ENCODE measurements at regions not wholly inside any gene's neighbourhood (a gene's known extent, or its start where the extent isn't known, plus 50 kb on each side); places are given as distances from the start of the nearest gene placed in this dataset.

- TF ChIP-seq ZNF266 (tag by site-specific recombination; IDR thresholded peaks at IDR 0.05; ENCODE audit: low read depth) = no peak
- TF ChIP-seq WT1 (tag by site-specific recombination; IDR thresholded peaks at IDR 0.05) = no peak
- TF ChIP-seq ZNF394 (tag by site-specific recombination; IDR thresholded peaks at IDR 0.05; ENCODE audit: borderline replicate concordance) = no peak
- TF ChIP-seq ATF2 (tag by site-specific recombination; IDR thresholded peaks at IDR 0.05; ENCODE audit: low read depth) = no peak
Observed at GRCh38 chr10:6640433-6641040, 60.5 kb upstream of the PRKCQ start (continued).

GRCh38 chr10:6637053-6637452 lies 57.0 kb upstream of the PRKCQ start:
- POLR2A ChIA-PET = no interaction called here
- CTCF ChIA-PET = interaction anchor here (0.6 kb wide), 2 partner anchors 61 to 474 kb away, joined by 3 read pairs; no protein-coding TSS in a partner anchor
- no peak overlapping the region for H3K27ac ChIP-seq (ENCODE audit: extremely low read depth, low read depth, low read length)

GRCh38 chr10:6635784-6636183 lies 55.7 kb upstream of the PRKCQ start:
- ChIA-PET CTCF (no interaction called here), POLR2A (no interaction called here)
- no peaks in the 10 kb centered on the region for H3K4me1 ChIP-seq (ENCODE audit: control insufficient read depth, insufficient read depth, low read length)

More at GRCh38 chr10:6637053-6637452, 57.0 kb upstream of the PRKCQ start:
- no peaks in the 10 kb centered on the region for H3K9me3 ChIP-seq (ENCODE audit: control insufficient read depth, insufficient read depth, low read depth, low read length)
- H3K36me3 ChIP-seq (ENCODE audit: control insufficient read depth in 2 of 2, insufficient read depth in 1 of 2, low read length in 2 of 2) = no peaks in the 10 kb centered on the region
- no peak for TF ChIP-seq BCL6B (tag by site-specific recombination; IDR thresholded peaks at IDR 0.05)
- H3K4me3 ChIP-seq (ENCODE audit: low read depth, low read length) = no peak overlapping the region
- no peaks in the 10 kb centered on the region for H3K4me1 ChIP-seq (ENCODE audit: control insufficient read depth, insufficient read depth, low read length)

More at GRCh38 chr10:6635784-6636183, 55.7 kb upstream of the PRKCQ start:
- TF ChIP-seq PRDM10 (tag by site-specific recombination; IDR thresholded peaks at IDR 0.05) (no peak), ZNF704 (tag by site-specific recombination; IDR thresholded peaks at IDR 0.05) (no peak), ZNF624 (tag by site-specific recombination; IDR thresholded peaks at IDR 0.05) (no peak), ZNF175 (tag by site-specific recombination; IDR thresholded peaks at IDR 0.05) (no peak), ZNF837 (tag by site-specific recombination; IDR thresholded peaks at IDR 0.05) (no peak), KLF16 (tag by site-specific recombination; IDR thresholded peaks at IDR 0.05) (no peak), ZNF362 (tag by site-specific recombination; IDR thresholded peaks at IDR 0.05) (no peak), ZNF354C (tag by site-specific recombination; IDR thresholded peaks at IDR 0.05; ENCODE audit: borderline replicate concordance, low read depth) (no peak), ZNF548 (tag by site-specific recombination; IDR thresholded peaks at IDR 0.05) (no peak), ZNF768 (tag by site-specific recombination; IDR thresholded peaks at IDR 0.05) (no peak), YY1 (tag by site-specific recombination; IDR thresholded peaks at IDR 0.05) (no peak), WT1 (tag by site-specific recombination; IDR thresholded peaks at IDR 0.05) (no peak), KLF1 (tag by site-specific recombination; IDR thresholded peaks at IDR 0.05) (no peak), SCRT2 (tag by site-specific recombination; IDR thresholded peaks at IDR 0.05) (no peak), ZNF664 (tag by site-specific recombination; IDR thresholded peaks at IDR 0.05) (no peak), ZNF311 (tag by site-specific recombination; IDR thresholded peaks at IDR 0.05; ENCODE audit: borderline replicate concordance) (no peak), ZNF701 (tag by site-specific recombination; IDR thresholded peaks at IDR 0.05) (no peak), ZXDB (tag by site-specific recombination; IDR thresholded peaks at IDR 0.05) (no peak)
- Histone ChIP-seq H3K4me3 (ENCODE audit: low read depth, low read length) (no peak overlapping the region), H3K27ac (ENCODE audit: extremely low read depth, low read depth, low read length) (no peak overlapping the region), H3K36me3 (ENCODE audit: control insufficient read depth in 2 of 2, insufficient read depth in 1 of 2, low read length in 2 of 2) (no peaks in the 10 kb centered on the region), H3K9me3 (ENCODE audit: control insufficient read depth, insufficient read depth, low read depth, low read length) (no peaks in the 10 kb centered on the region)

All from HEK293 (cell line).